GM04503 (cell line): ENCODE measurements at regions not wholly inside any gene's neighbourhood (a gene's known extent, or its start where the extent isn't known, plus 50 kb on each side); places are given as distances from the start of the nearest gene placed in this dataset.

Source experiments
- DNase-seq: peaks from one replicate; pipeline ENCODE4 v3.0.0-alpha.2; 2012; ENCODE audit warnings: low read depth

DNA sequence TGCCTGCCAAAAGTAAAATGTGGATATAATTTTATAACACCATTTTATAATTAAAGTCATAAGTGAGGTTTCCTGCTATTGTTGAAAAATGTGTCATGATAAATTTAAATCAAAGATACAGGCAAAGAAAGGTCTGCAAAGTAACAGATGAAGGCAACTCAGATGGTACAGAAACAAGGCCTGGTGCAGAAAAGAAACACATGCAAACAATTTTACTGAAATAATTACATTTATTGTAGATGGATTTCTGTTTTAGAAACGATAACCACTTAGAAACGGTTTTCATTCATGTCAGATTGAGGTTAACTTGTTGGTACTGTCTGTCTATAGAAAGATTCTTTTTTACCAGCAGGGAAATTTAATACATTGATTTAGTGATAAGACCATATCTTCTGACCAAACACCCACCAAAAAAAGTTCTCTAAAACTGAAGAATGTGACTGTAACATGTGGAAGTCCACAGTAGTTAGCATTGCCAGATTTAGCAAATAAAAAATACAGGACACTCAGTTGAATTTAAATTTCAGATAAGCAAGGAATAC, 105.5 kb upstream of the FERMT1 start:
- no peak for DNase-seq

DNA sequence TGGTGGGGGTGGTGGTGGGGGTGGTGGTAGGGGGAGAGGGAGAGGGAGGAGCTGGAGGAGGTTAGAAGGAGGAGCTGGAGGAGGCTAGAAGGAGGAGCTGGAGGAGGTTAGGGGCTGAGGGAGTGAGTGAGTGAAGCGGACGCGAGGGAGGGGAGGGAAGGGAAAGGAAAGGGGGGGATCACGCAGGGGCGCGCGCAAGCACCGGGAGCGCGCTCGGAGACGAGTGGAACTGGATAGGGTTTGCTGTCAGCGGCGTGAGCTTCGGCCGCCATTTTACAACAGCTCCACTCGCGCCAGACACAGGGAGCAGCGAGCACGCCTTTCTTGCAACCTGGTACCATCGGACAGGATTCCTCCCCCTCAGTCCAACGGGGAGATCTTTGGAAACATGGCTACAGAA, 90.5 kb upstream of the FERMT1 start:
- DNase-seq, result no peak

DNA sequence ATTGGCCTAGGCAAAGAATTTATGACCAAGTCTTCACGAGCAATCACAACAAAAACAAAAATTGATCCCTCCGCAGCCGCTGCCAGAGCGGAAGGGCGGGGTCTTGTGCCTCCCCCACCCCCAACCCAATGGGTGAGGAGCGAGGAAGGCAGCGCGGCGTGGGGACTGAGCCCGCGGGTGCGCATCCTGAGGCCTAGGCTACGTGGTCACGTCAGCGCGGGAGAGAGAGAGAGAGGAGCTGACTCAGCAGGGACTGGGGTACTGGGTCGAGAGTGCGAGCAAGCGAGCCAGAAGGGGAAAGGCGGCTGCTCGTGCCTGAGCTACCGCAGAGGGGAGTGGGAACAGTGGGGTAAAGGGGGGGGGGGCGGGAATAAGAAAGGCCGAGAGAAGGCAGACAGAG, 90.1 kb upstream of the FERMT1 start:
- no peak for DNase-seq

DNA sequence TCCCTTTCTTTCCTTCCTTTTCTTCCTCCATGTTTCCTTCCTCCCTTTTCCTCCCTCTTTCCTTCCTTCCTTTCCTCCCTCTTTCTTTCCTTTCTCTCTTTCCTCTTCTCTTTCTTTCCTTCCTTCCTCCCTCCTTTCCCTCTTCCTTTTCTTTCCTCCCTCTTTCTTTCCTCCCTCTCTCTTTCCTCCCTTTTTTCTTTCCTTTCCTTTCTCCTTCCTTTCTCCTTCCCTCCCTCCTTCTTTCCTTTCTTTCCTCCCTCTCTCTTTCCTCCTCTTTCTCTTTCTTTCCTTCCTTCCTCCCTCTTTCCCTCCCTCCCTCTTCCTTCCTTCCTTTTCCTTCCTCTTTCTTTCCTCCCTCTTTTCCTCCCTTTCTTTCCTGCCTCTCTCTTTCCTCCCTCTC, 86.3 kb upstream of the FERMT1 start:
- no peak for DNase-seq

DNA sequence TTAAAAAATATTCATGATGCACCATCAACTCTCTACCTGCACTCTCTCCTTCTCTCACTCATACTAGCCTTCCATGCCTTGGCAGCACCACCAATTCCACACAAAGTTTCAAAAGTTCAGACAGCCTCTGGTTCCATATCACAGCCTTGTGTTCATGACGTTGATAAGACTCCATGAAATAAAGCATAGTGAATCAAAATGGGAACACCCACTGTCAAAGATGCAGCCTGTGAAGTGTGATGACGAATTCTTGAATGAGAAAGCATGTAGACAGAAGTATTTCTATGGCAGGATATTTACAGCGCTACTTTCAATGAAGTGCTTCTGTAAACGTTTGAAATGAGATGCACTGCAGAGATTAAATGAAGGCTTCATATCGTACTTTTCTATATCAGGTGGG, 77.3 kb upstream of the FERMT1 start:
- no peak for DNase-seq

DNA sequence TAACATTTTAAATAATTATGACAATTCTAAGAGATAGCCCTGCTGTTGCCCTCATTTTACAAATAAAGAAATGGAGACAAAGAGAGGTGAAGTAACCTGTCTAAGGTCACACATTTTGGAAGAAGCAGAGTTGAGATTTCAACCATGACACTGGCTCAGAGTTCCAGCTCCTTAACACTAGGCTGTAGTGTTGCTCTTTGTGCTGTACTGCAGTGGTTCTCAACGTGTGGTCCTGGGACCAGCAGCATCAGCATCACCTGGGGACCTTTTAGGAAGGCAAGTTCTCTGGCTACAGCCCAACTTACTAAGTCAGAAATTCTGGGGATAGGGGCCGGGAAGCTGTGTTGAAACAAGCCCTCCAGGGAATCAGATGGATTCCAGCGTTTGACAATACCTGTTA, 62.4 kb upstream of the FERMT1 start:
- no peak for DNase-seq

DNA sequence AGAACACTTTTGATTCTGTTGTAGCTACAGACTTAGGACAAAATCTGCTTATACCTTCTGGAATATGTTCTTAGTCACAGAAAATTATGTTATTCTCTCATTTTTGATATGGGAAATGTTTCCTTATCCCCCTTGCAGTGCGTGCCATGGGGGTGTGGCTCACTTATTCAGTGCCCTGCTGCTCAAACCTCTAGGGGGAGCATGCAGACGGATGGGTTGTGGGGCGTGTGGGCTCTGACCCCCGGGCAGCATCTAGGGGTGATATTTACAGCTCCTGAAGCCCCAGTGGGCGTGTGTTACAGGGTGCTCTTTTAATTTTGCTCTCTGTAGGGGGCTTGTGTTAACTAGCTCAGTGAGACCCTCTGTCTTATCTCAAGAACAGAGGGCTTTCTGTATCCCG, 61.3 kb upstream of the FERMT1 start:
- no peak for DNase-seq

DNA sequence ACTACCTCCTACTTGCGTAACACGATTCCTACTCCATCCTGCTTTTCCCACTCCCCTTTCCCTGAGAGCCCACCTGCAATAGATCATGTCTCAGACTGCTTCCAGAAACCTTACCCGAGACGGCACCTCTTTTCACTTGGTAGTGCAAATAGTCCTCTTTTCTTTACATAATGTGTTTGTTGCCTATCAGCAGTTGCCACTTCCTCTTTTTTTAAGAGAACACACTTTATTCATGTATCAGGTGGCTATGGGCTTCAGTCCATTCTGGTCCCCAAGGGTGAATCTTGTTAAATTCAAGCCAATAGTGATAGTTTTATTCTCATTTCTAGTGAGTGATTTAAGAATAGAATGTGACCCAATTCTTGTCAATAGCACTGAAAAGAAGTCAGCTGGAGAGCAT, 57.7 kb upstream of the FERMT1 start:
- DNase-seq, result no peak

DNA sequence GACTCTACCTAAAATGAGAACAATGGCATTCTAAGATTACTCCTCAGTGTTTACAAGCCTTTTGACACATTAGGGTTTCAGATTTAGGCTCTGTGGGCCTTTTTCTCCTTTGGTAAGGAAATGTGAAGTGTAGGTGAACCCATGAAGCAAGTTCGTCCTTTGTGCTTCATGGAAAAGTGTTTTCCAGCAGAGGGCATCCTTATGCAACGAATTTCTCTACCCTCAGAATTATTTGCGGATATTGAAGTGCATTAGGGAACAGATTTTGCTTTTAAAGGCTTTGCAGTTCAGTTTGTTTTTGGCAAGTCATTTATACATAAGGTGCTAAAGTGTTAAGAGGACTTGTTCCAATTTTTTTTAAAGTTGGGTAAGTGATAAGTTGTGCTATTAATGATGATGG, 55.7 kb upstream of the FERMT1 start:
- no peak for DNase-seq

DNA sequence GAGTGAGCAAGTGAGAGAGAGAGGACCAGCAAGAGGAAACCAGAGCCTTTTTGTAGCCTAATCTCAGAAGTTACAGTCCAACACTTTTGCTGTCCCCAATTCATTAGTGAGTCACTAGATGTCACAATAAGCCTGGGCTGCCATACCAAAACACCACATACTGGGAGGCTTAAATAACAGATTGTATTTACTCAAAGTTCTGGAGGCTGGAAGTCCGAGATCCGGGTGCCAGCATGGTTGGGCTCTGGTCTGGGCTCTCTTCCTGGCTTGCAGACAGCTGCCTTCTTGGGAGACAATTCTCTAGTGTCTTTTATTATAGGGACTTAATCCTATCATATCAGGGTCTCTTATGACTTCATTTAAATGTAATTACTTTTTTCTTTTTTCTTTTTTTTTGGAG, 50.7 kb upstream of the FERMT1 start:
- DNase-seq, result no peak
